ENCODE measurements at regions not wholly inside any gene's neighbourhood (a gene's known extent, or its start where the extent isn't known, plus 50 kb on each side); places are given as distances from the start of the nearest gene placed in this dataset.

DNA sequence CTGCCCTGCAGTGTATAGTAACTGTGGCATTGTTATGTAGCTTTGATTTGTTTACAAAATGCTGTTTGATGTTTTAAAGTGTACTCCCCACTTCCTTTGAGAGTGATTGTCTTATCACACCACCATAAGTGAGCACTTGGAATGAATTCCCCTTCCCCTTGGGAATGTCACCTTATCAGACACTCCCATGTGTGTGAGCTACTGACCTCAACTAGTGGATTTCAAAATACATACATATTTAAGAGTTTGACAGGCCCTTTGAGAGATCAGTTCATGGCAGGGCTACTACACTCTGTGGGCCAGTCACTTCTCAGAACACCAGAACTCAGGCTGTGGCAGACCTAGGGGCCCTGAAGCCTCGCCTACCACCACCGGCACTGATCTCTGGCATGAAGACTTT, 547.6 kb downstream of the NR2F2 start:
- Histone ChIP-seq H3K4me3 (replicated peaks in 1 of 3) (no peak overlapping the region), H3K9me3 (no peaks in the 10 kb centered on the region), H3K27me3 (no peaks in the 10 kb centered on the region), H3K36me3 (no peaks in the 10 kb centered on the region), H3K4me1 (no peaks in the 10 kb centered on the region), H3K27ac (no peak overlapping the region)
- intact Hi-C loops (cut with DNase I) = no loop called here
- DNase-seq = no peak
- no peak for TF ChIP-seq CTCF (IDR thresholded peaks at IDR 0.05)
- TF ChIP-seq POLR2A (IDR thresholded peaks at IDR 0.05) = no peak
- WGBS, 2 donors = 90 to 100% methylated on average over 2 of the region's 2 CpGs

- H3K27ac ChIP-seq = no peak overlapping the region
- no peaks in the 10 kb centered on the region for H3K36me3 ChIP-seq
- no peaks in the 10 kb centered on the region for H3K4me1 ChIP-seq
- intact Hi-C loops (cut with DNase I) = no loop called here
- DNase-seq = no peak
- no peaks in the 10 kb centered on the region for H3K27me3 ChIP-seq
- H3K4me3 ChIP-seq (replicated peaks in 1 of 3) = no peak overlapping the region
- no peak for TF ChIP-seq CTCF (IDR thresholded peaks at IDR 0.05)
- TF ChIP-seq POLR2A (IDR thresholded peaks at IDR 0.05) = no peak
- H3K9me3 ChIP-seq = no peaks in the 10 kb centered on the region
- 78 to 79% methylated on average over 4 of the region's 4 CpGs for WGBS, 2 donors
Observed at GRCh38 chr15:96882121-96882772, 551.7 kb downstream of the NR2F2 start.

- 76 to 85% methylated on average over 1 of the region's 1 CpG for WGBS, 2 donors
- intact Hi-C loops (cut with DNase I) = no loop called here
- TF ChIP-seq CTCF (IDR thresholded peaks at IDR 0.05) (no peak), POLR2A (IDR thresholded peaks at IDR 0.05) (no peak)
- no peaks in the 10 kb centered on the region for H3K27me3 ChIP-seq
- no peaks in the 10 kb centered on the region for H3K36me3 ChIP-seq
- H3K9me3 ChIP-seq = no peaks in the 10 kb centered on the region
- no peak overlapping the region for H3K4me3 ChIP-seq (replicated peaks in 1 of 3)
- no peak for DNase-seq
- no peak overlapping the region for H3K27ac ChIP-seq
- H3K4me1 ChIP-seq = no peaks in the 10 kb centered on the region
Observed at GRCh38 chr15:96887730-96888129, 557.2 kb downstream of the NR2F2 start.

DNA sequence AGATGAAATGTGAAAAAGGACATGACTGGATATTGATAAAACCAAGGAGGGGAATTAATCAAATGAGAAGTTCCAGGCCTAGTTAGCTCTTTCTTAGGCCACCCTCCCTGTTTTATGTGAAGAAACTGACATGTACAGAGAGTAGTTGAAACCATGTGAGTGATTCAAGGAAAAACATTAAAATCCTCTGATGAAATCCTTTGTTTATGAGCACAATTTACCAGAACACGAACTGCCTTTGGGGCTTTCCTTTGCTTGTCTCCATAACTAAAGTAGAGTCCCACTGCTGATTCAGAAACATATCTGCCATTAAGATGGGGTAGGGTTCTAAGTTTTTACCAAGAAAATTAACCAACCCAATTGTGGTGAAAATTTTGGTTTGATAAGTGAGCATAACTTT, 558.3 kb downstream of the NR2F2 start:
- Histone ChIP-seq H3K36me3 (no peaks in the 10 kb centered on the region), H3K4me3 (replicated peaks in 1 of 3) (no peak overlapping the region), H3K9me3 (no peaks in the 10 kb centered on the region), H3K27ac (no peak overlapping the region), H3K27me3 (no peaks in the 10 kb centered on the region), H3K4me1 (no peaks in the 10 kb centered on the region)
- no peak for DNase-seq
- intact Hi-C loops (cut with DNase I) = no loop called here
- 85 to 89% methylated on average over 1 of the region's 1 CpG for WGBS, 2 donors
- TF ChIP-seq POLR2A (IDR thresholded peaks at IDR 0.05) = no peak
- no peak for TF ChIP-seq CTCF (IDR thresholded peaks at IDR 0.05)

- H3K4me3 ChIP-seq (replicated peaks in 1 of 3) = no peak overlapping the region
- no peaks in the 10 kb centered on the region for H3K36me3 ChIP-seq
- H3K27me3 ChIP-seq = no peaks in the 10 kb centered on the region
- peak overlapping the region in 1 of 3 donors; percentile 9 for H3K27ac ChIP-seq
- DNase-seq = no peak
- no peaks in the 10 kb centered on the region for H3K4me1 ChIP-seq
- WGBS, 2 donors = 49 to 62% methylated on average over 6 of the region's 6 CpGs
- TF ChIP-seq CTCF (IDR thresholded peaks at IDR 0.05) (no peak), POLR2A (IDR thresholded peaks at IDR 0.05) (no peak)
- H3K9me3 ChIP-seq = no peaks in the 10 kb centered on the region
- intact Hi-C loops (cut with DNase I) = no loop called here
Observed at GRCh38 chr15:96889734-96890480, 559.4 kb downstream of the NR2F2 start.

Data from thyroid gland (tissue), 4 donors.